HL-60 (cell line): ENCODE measurements at regions not wholly inside any gene's neighbourhood (a gene's known extent, or its start where the extent isn't known, plus 50 kb on each side); places are given as distances from the start of the nearest gene placed in this dataset.

Experiments used
- DNase-seq, 2 experiments: peaks; one replicate each; pipeline ENCODE4 v3.0.0-alpha.2; 2010 to 2020; ENCODE audit warnings: low read depth in 1 of 2, low spot score in 1 of 2
- H3K27ac ChIP-seq: fragments of 250-450 bp; sonication (Bioruptor Pico); replicated peaks from 2 replicates; pipeline ENCODE4 v1.5.1; 2020; ENCODE audit warnings: mild to moderate bottlenecking, moderate library complexity
- H3K27me3 ChIP-seq: fragments of 250-450 bp; sonication (Bioruptor Pico); 2 replicates; pipeline ENCODE4 v1.5.1; 2021; ENCODE audit warnings: mild to moderate bottlenecking, moderate library complexity; ENCODE audit not compliant: insufficient read depth, poor library complexity, severe bottlenecking
- H3K4me3 ChIP-seq: replicated peaks from 2 replicates; pipeline ENCODE4 v1.5.1; 2011; ENCODE audit warnings: mild to moderate bottlenecking, control low read depth, low read length; ENCODE audit not compliant: insufficient read depth
- CTCF ChIP-seq: IDR thresholded peaks from one replicate; pipeline ENCODE4 v1.5.1; 2011; ENCODE audit warnings: low read length, control low read depth, inconsistent platforms; ENCODE audit not compliant: insufficient read depth
- GABPA ChIP-seq: IDR thresholded peaks from 2 replicates; pipeline ENCODE4 v1.6.1; 2012; ENCODE audit warnings: low read depth
- POLR2AphosphoS5 ChIP-seq: IDR thresholded peaks from 2 replicates; pipeline ENCODE4 v1.6.1; 2012; ENCODE audit warnings: low read depth
- REST ChIP-seq: IDR thresholded peaks from 2 replicates; pipeline ENCODE4 v1.6.1; 2012; ENCODE audit warnings: low read depth; ENCODE audit not compliant: insufficient replicate concordance
- SPI1 ChIP-seq: IDR thresholded peaks from 2 replicates; pipeline ENCODE4 v1.6.1; 2012; ENCODE audit warnings: low read depth, mild to moderate bottlenecking, borderline replicate concordance

GRCh38 chr4:16290681-16291420 lies 64.6 kb upstream of the TAPT1 start:
- no peak for TF ChIP-seq SPI1
- no peak for TF ChIP-seq CTCF
- no peak for TF ChIP-seq POLR2AphosphoS5
- TF ChIP-seq REST: no peak
- no peak for TF ChIP-seq GABPA
- H3K27ac ChIP-seq: no peak overlapping the region
- no peak overlapping the region for H3K4me3 ChIP-seq
- DNase-seq: no peak
- no peaks in the 10 kb centered on the region for H3K27me3 ChIP-seq

- H3K27me3 ChIP-seq: no peaks in the 10 kb centered on the region
- DNase-seq: peak in 1 of 2 experiments; percentile 3
- TF ChIP-seq SPI1 (no peak), GABPA (no peak), CTCF (peak; percentile 25), POLR2AphosphoS5 (no peak), REST (no peak)
- H3K27ac ChIP-seq: no peak overlapping the region
- no peak overlapping the region for H3K4me3 ChIP-seq
Observed at GRCh38 chr4:16289897-16290554, 63.8 kb upstream of the TAPT1 start.

- no peak overlapping the region for H3K27ac ChIP-seq
- no peaks in the 10 kb centered on the region for H3K27me3 ChIP-seq
- no peak for DNase-seq
- no peak overlapping the region for H3K4me3 ChIP-seq
- no peak for TF ChIP-seq POLR2AphosphoS5
- TF ChIP-seq REST: no peak
- no peak for TF ChIP-seq SPI1
- no peak for TF ChIP-seq CTCF
- TF ChIP-seq GABPA: no peak
Observed at GRCh38 chr4:16284050-16284449, 57.8 kb upstream of the TAPT1 start.
